HG03095 (cell line): ENCODE measurements at regions not wholly inside any gene's neighbourhood (a gene's known extent, or its start where the extent isn't known, plus 50 kb on each side); places are given as distances from the start of the nearest gene placed in this dataset.

Experiments
- ATAC-seq: cut with Tn5 transposase; IDR thresholded peaks from one replicate; pipeline ENCODE4 v1.9.1; 2021; ENCODE audit warnings: moderate library complexity; ENCODE audit not compliant: unreplicated experiment

- ATAC-seq: no peak
Measured at GRCh38 chr2:9681427-9681817, 50.6 kb upstream of the YWHAQ start.

DNA sequence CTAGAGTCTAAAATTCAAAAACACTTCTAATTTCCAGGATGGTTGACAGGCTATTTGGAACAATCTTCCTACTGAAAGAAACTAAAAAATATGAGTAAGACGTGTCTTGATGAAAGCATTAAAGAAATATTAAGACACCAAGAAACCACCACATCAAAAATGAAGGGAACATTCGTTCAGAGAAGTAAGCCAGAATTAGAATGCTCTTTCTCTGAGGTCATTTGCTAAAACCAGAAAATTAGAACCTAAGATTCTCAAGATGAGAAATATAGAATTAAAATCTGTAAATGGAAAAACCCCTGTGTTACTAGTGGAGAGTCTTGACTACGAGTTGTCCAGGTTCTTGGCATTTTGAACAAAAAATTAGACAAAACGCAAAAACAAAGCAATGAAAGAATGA lies 54.8 kb upstream of the YWHAQ start:
- no peak for ATAC-seq

- no peak for ATAC-seq
Measured at GRCh38 chr2:9686061-9686460, 55.3 kb upstream of the YWHAQ start.

- no peak for ATAC-seq
Measured at GRCh38 chr2:9690252-9690651, 59.5 kb upstream of the YWHAQ start.

DNA sequence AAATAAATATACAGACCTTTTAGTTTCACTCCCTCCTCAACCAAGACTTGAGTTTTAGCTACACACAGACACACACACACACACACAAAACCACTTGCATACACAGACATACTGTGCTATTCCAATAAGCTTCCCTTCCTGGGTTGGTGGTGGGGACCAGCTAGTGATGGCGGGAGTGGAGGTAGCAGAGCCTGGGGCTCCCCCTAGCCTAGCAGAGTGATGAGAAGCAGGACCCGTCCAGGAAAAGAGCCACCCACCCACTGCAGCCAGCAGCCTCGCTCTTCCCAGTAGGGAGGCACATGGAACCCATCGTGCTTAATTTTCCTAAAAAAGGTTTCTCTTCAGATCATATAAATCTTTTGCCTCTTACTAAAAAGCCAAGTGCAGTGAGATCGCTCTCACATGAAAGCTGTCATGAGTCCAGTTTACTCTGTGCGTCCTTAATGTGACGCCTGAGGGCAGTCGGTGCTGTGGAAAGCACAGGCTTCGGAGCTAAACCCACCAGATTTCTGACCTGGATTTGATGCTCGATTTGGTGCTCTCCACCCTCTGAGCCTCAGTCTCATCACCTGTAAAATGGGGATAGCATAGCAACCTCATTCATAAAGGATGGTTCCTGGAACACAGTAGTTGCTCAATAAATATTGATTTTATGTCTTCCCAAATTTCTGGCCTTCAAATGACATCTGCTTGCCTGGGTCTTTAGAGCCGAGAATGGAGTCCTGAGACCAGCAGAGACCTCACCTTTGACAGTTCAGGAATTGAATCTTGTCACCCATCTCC lies 60.1 kb upstream of the YWHAQ start:
- no peak for ATAC-seq

- ATAC-seq: no peak
Measured at GRCh38 chr2:9692456-9693195, 61.8 kb upstream of the YWHAQ start.

DNA sequence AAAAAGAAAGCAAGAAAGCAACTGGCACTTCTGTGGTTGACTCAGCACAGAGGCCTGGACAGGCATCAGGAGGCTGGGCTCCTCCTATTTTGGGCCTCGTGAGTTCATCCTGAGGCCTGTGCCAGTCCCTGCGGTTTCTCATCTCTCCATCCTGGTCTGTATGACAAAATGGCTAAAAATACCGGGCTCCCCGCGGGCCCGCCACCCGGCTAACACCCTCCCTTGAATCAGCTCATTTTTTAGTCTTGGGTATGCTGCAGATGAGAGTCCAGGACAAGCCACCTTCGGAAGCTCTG lies 62.3 kb upstream of the YWHAQ start:
- ATAC-seq: no peak

DNA sequence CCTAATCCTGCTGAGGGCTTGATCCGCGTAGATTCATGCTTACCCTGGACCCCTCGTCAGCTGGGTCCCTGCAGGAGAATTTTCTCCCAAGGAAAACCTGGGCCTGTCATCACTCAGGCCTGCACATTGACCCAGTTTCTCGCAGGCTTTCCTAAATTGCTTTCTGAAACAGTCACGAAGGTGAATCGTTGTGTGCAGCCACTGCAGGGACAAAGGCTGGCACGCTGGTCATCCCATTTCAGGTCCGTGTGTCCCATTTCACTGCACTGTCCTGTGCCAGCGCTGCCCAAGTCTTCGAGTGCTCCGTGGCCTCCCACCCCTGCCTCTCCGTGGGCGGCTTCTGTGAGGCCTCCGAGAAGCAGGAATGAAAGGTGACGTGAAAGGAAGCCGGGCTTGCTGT lies 62.8 kb upstream of the YWHAQ start:
- no peak for ATAC-seq

DNA sequence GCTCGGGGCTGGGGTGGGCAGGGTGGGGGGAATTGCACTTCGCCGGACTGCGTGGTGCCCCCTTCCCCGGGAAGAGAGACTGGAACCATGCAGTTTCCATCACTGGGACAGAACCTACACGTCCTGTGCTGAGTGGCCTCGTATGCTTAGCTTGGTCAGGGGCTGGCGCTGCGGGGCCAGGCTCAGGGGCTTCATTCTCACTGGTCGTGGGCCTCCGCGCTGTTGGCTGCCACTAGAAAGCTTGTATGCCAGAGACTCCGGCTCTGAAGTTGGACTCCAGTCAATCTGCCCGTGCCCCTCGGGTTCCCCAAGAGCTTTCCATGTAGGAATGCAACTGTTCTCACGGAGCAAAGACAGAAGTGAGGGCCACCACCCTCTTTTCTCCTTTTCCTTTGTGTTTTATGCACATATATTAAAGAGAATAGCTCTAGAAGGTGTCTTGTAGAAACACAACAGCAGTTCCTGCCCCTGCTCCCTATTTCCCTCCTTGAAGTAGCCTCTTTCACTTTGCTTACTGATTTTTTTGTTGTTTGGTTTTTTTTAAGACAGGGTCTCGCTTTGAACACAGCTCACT lies 64.0 kb upstream of the YWHAQ start:
- ATAC-seq: no peak

GRCh38 chr2:9695941-9696340 lies 65.1 kb upstream of the YWHAQ start:
- no peak for ATAC-seq

DNA sequence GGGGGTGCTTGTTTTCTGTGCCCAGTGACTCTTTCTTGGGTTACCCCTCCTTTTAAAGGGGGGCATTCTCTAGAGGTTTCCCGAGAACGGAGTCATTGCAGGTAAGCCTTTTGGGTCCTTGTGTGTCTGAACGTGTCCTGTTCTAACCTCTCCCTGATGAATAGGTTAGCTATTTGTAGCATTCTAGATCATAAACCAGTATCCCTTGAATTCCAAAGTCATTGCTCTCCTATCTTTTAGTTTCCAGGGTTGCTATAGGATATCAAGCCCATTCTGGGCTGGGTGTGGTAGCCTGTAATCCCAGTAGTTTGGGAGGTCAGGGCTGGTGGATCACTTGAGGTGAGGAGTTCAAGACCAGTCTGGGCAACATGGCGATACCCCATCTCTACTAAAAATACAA lies 65.9 kb upstream of the YWHAQ start:
- no peak for ATAC-seq

DNA sequence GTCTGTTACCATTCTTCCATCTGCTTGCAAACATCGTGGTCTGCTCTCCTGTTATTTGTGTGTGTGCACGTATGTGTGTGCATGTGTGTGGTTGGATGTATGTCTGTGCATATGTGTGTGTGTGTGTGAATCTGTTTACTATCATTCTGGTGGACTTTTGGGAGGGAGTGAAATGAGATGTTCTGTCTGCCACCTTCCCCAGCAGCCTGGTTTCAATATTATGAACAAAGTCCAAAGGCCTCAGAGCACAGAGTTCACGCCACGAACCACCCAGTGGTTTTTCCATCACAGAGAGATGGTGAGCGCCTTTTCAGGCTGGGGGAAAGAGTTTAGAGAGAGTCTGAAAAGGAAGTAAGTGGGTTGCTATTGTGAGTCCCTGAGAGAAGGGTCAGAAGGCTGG lies 67.1 kb upstream of the YWHAQ start:
- ATAC-seq: no peak

DNA sequence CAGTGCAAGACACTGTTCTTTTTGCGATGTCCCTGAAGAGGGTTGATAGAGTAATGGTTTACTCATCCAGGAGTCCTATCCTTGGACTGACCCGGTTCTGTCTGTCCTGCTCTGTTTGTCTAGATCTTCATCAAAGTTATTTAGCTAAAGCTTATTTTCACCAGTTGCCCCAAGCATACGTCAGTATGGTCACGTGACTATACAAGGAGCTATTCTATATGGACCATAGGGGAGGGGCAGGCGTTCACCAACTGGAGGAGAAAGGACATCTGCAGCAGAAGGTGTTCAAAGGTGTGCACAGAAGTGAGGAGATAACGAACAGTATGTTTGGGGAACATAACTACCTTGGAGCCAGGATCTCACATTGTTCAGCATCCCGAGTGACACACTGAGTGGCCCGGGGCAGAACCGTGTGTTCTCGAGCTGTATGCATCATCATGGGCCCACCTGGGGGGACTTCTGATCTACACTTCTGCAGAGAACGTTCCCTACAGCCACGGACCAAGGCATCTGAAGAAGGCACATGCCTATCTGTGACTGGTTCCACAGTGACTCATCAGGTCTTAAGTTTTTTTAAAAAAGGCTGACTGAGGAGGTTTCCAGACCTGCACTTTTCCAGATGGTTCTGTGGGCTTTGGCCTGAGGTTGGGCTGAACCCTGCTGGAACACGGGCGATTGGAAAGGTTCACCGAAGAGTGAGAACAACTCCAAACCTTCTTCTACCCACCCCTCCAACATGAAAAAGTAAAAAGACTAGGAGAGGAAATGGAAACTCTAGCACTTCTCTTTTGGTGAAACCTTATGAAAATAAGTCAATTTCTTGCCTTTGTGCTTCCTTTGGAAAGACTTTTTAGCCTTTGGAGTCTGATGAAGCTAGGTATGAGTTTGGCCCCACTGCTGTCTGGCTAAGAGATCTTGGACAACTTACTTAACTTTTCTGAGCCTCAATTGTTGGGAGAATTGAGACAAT lies 68.6 kb upstream of the YWHAQ start:
- ATAC-seq: no peak

- ATAC-seq: no peak
Measured at GRCh38 chr2:9700109-9700495, 69.3 kb upstream of the YWHAQ start.

GRCh38 chr2:9702604-9703084 lies 71.8 kb upstream of the YWHAQ start:
- no peak for ATAC-seq

- ATAC-seq: no peak
Measured at GRCh38 chr2:9703085-9703678, 72.4 kb upstream of the YWHAQ start.

- no peak for ATAC-seq
Measured at GRCh38 chr2:9703701-9704221, 73.0 kb upstream of the YWHAQ start.

DNA sequence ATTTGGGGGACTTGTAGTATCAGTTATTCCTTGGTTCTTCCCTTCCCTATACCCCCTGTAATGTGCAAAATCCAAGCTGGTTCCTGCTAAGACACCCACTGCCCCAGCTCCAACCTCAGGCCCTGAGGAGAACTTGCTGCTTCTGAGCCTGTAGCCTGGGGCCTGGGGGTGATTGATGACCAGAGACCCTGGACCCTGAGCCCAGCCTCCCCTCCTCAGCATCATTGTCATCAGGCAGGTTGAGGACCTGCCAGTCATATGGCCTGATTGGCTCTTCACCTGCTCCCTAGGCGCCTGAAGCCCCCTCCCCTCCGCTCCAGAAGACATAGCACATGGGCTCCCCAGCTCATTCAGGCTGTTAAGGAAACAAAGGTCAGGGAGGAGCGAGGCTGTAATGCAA lies 73.8 kb upstream of the YWHAQ start:
- no peak for ATAC-seq

DNA sequence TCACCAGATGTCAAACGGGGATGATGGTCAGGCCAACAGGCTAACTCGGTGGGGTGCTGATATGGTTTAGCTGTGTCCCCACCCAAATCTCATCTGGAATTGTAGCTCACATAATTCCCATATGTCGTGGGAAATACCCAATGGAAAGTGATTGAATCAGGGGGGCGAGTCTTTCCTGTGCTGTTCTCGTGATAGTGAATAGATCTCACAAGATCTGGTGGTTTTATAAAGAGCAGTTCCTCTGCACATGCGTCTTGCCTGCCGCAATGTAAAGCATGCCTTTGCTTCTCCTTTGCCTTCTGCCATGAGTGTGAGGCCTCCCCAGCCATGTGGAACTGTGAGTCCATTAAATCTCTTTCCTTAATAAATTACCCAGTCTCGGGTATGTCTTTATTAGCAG lies 74.4 kb upstream of the YWHAQ start:
- ATAC-seq: no peak

GRCh38 chr2:9707008-9707407 lies 76.2 kb upstream of the YWHAQ start:
- no peak for ATAC-seq
